HEK293 (cell line): ENCODE measurements at regions not wholly inside any gene's neighbourhood (a gene's known extent, or its start where the extent isn't known, plus 50 kb on each side); places are given as distances from the start of the nearest gene placed in this dataset.

Source experiments
- CTCF ChIA-PET: fragments of 350-600 bp; formaldehyde crosslinking; extraction: SDS; loops from one replicate; lab custom pipeline; 2021; ENCODE audit warnings: antibody characterized with exemption; lab: Yijun Ruan, JAX
- POLR2A ChIA-PET: fragments of 300-600 bp; formaldehyde crosslinking; extraction: SDS; loops from one replicate; lab custom pipeline; 2020; ENCODE audit warnings: antibody characterized with exemption, inconsistent platforms; lab: Yijun Ruan, JAX
- H3K27ac ChIP-seq: fragments of 200-500 bp; sonication (Bioruptor generic); 2 replicates; pipeline ENCODE4 v1.5.1; 2014; ENCODE audit warnings: low read depth, low read length, control low read depth, inconsistent platforms; ENCODE audit errors: extremely low read depth
- H3K36me3 ChIP-seq, 2 experiments: fragments of 200-500 bp in 1 of 2; sonication (Bioruptor generic) in 1 of 2; 1 replicate in 1 of 2; 2 replicates in 1 of 2; pipeline ENCODE4 v1.5.1; 2014 to 2017; ENCODE audit warnings: inconsistent platforms in 2 of 2, low read length in 2 of 2; ENCODE audit not compliant: control insufficient read depth in 2 of 2, insufficient read depth in 1 of 2
- H3K4me1 ChIP-seq: fragments of 200-500 bp; sonication (Bioruptor generic); 2 replicates; pipeline ENCODE4 v1.5.1; 2014; ENCODE audit warnings: mild to moderate bottlenecking, low read length, inconsistent platforms; ENCODE audit not compliant: control insufficient read depth, insufficient read depth
- H3K4me3 ChIP-seq: 2 replicates; pipeline ENCODE4 v1.5.1; 2011; ENCODE audit warnings: low read depth, mild to moderate bottlenecking, control low read depth, low read length, moderate library complexity
- H3K9me3 ChIP-seq: fragments of 200-500 bp; sonication (Bioruptor generic); 2 replicates; pipeline ENCODE4 v1.5.1; 2014; ENCODE audit warnings: low read depth, low read length, inconsistent platforms; ENCODE audit not compliant: control insufficient read depth, insufficient read depth
- GFI1B ChIP-seq: fragments of 450-650 bp; formaldehyde crosslinking; IDR thresholded peaks from 2 replicates; pipeline ENCODE4 v1.5.1; 2016; ENCODE audit warnings: missing biosample characterization, missing genetic modification characterization
- GLIS1 ChIP-seq: fragments of 450-650 bp; formaldehyde crosslinking; IDR thresholded peaks from 2 replicates; pipeline ENCODE4 v1.5.1; 2016; ENCODE audit warnings: missing biosample characterization, missing genetic modification characterization
- KLF10 ChIP-seq: fragments of 450-650 bp; IDR thresholded peaks from 2 replicates; pipeline ENCODE4 v1.5.1; 2018; ENCODE audit warnings: missing biosample characterization, mild to moderate bottlenecking, missing genetic modification characterization
- OVOL3 ChIP-seq: fragments of 450-650 bp; formaldehyde crosslinking; IDR thresholded peaks from 2 replicates; pipeline ENCODE4 v1.5.1; 2016; ENCODE audit warnings: missing biosample characterization, missing genetic modification characterization
- TCF7L2 ChIP-seq: IDR thresholded peaks from 2 replicates; pipeline ENCODE4 v1.6.1; 2011; ENCODE audit warnings: low read depth, mild to moderate bottlenecking, inconsistent platforms, low read length, moderate library complexity, borderline replicate concordance
- WT1 ChIP-seq: fragments of 450-650 bp; formaldehyde crosslinking; IDR thresholded peaks from 2 replicates; pipeline ENCODE4 v1.5.1; 2016; ENCODE audit warnings: missing biosample characterization, missing genetic modification characterization
- ZFP69B ChIP-seq: fragments of 450-650 bp; formaldehyde crosslinking; IDR thresholded peaks from 2 replicates; pipeline ENCODE4 v1.5.1; 2016; ENCODE audit warnings: missing biosample characterization, missing genetic modification characterization
- ZNF10 ChIP-seq: fragments of 450-650 bp; formaldehyde crosslinking; IDR thresholded peaks from 2 replicates; pipeline ENCODE4 v1.5.1; 2017; ENCODE audit warnings: missing biosample characterization, missing genetic modification characterization
- ZNF138 ChIP-seq: fragments of 450-650 bp; formaldehyde crosslinking; IDR thresholded peaks from 2 replicates; pipeline ENCODE4 v1.5.1; 2016; ENCODE audit warnings: missing biosample characterization, missing genetic modification characterization, borderline replicate concordance
- ZNF169 ChIP-seq: fragments of 450-650 bp; formaldehyde crosslinking; IDR thresholded peaks from 2 replicates; pipeline ENCODE4 v1.5.1; 2016; ENCODE audit warnings: missing biosample characterization, missing genetic modification characterization
- ZNF184 ChIP-seq: fragments of 450-650 bp; IDR thresholded peaks from 2 replicates; pipeline ENCODE4 v1.5.1; 2018; ENCODE audit warnings: missing biosample characterization, mild to moderate bottlenecking, missing genetic modification characterization
- ZNF274 ChIP-seq, 2 experiments: fragments of 200-500 bp in 1 of 2; fragments of 450-650 bp in 1 of 2; sonication (Bioruptor generic) in 1 of 2; formaldehyde crosslinking in 1 of 2; IDR thresholded peaks; 2 replicates each; pipeline versions ENCODE4 v1.5.1 to v1.6.1; 2014 to 2016; ENCODE audit warnings: borderline replicate concordance in 1 of 2, inconsistent platforms in 1 of 2, low read length in 1 of 2, missing biosample characterization in 1 of 2, missing genetic modification characterization in 1 of 2
- ZNF660 ChIP-seq: fragments of 450-650 bp; IDR thresholded peaks from 2 replicates; pipeline ENCODE4 v1.5.1; 2018; ENCODE audit warnings: missing biosample characterization, mild to moderate bottlenecking, missing genetic modification characterization
- ZNF707 ChIP-seq: fragments of 450-650 bp; formaldehyde crosslinking; IDR thresholded peaks from 2 replicates; pipeline ENCODE4 v1.5.1; 2016; ENCODE audit warnings: missing biosample characterization, missing genetic modification characterization
- ZNF747 ChIP-seq: fragments of 450-650 bp; formaldehyde crosslinking; IDR thresholded peaks from 2 replicates; pipeline ENCODE4 v1.5.1; 2016; ENCODE audit warnings: missing biosample characterization, missing genetic modification characterization
- ZNF837 ChIP-seq: fragments of 450-650 bp; formaldehyde crosslinking; IDR thresholded peaks from 2 replicates; pipeline ENCODE4 v1.5.1; 2016; ENCODE audit warnings: missing biosample characterization, missing genetic modification characterization
- ZNF843 ChIP-seq: fragments of 450-650 bp; formaldehyde crosslinking; IDR thresholded peaks from 2 replicates; pipeline ENCODE4 v1.5.1; 2016; ENCODE audit warnings: missing biosample characterization, missing genetic modification characterization
- ZSCAN16 ChIP-seq: fragments of 450-650 bp; formaldehyde crosslinking; IDR thresholded peaks from 2 replicates; pipeline ENCODE4 v1.5.1; 2016; ENCODE audit warnings: missing biosample characterization, missing genetic modification characterization
- TF ChIP-seq, protein P1 (sequence below): fragments of 450-650 bp; formaldehyde crosslinking; IDR thresholded peaks from 2 replicates; pipeline ENCODE4 v1.5.1; 2016; ENCODE audit warnings: missing biosample characterization, missing genetic modification characterization
- TF ChIP-seq, protein P2 (sequence below): fragments of 450-650 bp; formaldehyde crosslinking; IDR thresholded peaks from 2 replicates; pipeline ENCODE4 v1.5.1; 2016; ENCODE audit warnings: missing biosample characterization, missing genetic modification characterization, borderline replicate concordance
- TF ChIP-seq, protein P3 (sequence below): sonication (generic); formaldehyde crosslinking; IDR thresholded peaks from 2 replicates; pipeline ENCODE4 v1.8.1; 2022; ENCODE audit warnings: mild to moderate bottlenecking, moderate library complexity, missing genetic modification reagents

DNA sequence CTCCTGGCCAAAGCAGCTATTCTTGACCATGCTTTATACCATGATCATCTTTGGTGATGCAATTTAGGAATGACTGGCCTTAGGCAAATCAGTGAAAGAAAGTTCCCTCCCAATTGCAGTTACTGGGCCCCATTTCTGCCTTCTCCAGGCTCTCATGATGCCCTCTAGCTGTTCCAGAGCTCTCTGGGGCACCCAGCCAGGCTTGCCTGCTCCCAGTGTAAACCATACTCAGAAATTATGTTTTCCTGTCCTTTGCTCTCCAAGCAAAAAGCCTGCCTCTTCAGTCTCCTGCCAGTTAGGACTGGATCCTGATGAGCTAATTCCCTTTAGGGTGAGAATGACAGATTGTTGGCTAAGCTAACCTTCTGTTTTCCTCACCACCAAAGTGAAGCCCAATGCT, 85.3 kb upstream of the RBPJ start (continued):
- TF ChIP-seq, protein P1, sequence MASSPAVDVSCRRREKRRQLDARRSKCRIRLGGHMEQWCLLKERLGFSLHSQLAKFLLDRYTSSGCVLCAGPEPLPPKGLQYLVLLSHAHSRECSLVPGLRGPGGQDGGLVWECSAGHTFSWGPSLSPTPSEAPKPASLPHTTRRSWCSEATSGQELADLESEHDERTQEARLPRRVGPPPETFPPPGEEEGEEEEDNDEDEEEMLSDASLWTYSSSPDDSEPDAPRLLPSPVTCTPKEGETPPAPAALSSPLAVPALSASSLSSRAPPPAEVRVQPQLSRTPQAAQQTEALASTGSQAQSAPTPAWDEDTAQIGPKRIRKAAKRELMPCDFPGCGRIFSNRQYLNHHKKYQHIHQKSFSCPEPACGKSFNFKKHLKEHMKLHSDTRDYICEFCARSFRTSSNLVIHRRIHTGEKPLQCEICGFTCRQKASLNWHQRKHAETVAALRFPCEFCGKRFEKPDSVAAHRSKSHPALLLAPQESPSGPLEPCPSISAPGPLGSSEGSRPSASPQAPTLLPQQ: peak; percentile 43; the same call in 1 of the 2 replicates
- TF ChIP-seq ZNF707 (tag by site-specific recombination): no peak
- TF ChIP-seq, protein P2, sequence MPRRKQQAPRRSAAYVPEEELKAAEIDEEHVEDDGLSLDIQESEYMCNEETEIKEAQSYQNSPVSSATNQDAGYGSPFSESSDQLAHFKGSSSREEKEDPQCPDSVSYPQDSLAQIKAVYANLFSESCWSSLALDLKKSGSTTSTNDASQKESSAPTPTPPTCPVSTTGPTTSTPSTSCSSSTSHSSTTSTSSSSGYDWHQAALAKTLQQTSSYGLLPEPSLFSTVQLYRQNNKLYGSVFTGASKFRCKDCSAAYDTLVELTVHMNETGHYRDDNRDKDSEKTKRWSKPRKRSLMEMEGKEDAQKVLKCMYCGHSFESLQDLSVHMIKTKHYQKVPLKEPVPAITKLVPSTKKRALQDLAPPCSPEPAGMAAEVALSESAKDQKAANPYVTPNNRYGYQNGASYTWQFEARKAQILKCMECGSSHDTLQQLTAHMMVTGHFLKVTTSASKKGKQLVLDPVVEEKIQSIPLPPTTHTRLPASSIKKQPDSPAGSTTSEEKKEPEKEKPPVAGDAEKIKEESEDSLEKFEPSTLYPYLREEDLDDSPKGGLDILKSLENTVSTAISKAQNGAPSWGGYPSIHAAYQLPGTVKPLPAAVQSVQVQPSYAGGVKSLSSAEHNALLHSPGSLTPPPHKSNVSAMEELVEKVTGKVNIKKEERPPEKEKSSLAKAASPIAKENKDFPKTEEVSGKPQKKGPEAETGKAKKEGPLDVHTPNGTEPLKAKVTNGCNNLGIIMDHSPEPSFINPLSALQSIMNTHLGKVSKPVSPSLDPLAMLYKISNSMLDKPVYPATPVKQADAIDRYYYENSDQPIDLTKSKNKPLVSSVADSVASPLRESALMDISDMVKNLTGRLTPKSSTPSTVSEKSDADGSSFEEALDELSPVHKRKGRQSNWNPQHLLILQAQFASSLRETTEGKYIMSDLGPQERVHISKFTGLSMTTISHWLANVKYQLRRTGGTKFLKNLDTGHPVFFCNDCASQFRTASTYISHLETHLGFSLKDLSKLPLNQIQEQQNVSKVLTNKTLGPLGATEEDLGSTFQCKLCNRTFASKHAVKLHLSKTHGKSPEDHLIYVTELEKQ (tag by site-specific recombination): no peak
- TF ChIP-seq, protein P3, sequence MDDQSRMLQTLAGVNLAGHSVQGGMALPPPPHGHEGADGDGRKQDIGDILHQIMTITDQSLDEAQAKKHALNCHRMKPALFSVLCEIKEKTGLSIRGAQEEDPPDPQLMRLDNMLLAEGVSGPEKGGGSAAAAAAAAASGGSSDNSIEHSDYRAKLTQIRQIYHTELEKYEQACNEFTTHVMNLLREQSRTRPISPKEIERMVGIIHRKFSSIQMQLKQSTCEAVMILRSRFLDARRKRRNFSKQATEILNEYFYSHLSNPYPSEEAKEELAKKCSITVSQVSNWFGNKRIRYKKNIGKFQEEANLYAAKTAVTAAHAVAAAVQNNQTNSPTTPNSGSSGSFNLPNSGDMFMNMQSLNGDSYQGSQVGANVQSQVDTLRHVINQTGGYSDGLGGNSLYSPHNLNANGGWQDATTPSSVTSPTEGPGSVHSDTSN (CRISPR knock-in tag): no peak
- no peak for TF ChIP-seq ZNF274 (IDR thresholded peaks at IDR 0.05; ENCODE audit: low read length)
- TF ChIP-seq ZNF274 (tag by site-specific recombination; IDR thresholded peaks at IDR 0.05; ENCODE audit: borderline replicate concordance): no peak
- no peak for TF ChIP-seq OVOL3 (tag by site-specific recombination)
- no peak for TF ChIP-seq ZNF169 (tag by site-specific recombination)
- no peak for TF ChIP-seq ZNF837 (tag by site-specific recombination)
- TF ChIP-seq ZNF10: no peak
- no peak for TF ChIP-seq ZSCAN16 (tag by site-specific recombination)
- TF ChIP-seq ZNF184 (tag by site-specific recombination): no peak
- TF ChIP-seq ZNF747 (tag by site-specific recombination): no peak
- no peak for TF ChIP-seq GLIS1
- no peak for TF ChIP-seq TCF7L2
- TF ChIP-seq ZNF138 (tag by site-specific recombination): no peak
- TF ChIP-seq ZNF843 (tag by site-specific recombination): no peak
- no peak for TF ChIP-seq GFI1B (tag by site-specific recombination)
- 0 out of 2 replicates have a peak, but pooled peaks have one; percentile 13 for TF ChIP-seq ZFP69B (tag by site-specific recombination)

DNA sequence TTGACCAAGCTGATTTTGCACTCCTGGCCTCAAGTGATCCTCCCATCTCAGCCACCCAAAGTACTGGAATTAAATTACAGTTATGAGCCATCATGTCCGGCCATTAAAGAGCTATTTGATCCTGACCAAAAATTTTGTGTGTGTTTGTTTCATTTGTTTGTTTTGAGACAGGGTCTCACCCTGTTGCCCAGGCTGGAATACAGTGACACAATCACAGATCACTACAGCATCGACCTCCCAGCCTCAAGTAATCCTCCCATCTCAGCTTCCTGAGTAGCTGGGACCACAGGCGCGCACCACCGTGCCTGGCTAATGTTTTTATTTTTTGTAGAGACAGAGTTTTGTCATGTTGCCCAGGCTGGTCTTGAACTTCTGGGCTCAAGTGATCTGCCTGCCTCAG, 82.9 kb upstream of the RBPJ start:
- CTCF ChIA-PET: interaction anchor here (0.6 kb wide), 1 partner anchor 49 kb away, joined by 3 read pairs; no protein-coding TSS in a partner anchor
- Histone ChIP-seq H3K36me3 (no peaks in the 10 kb centered on the region), H3K9me3 (no peaks in the 10 kb centered on the region), H3K4me3 (no peak overlapping the region), H3K4me1 (peaks cover 6% of the 10 kb centered on the region; the same call in 1 of the 2 replicates), H3K27ac (no peak overlapping the region)
- TF ChIP-seq WT1 (tag by site-specific recombination): 0 out of 2 replicates have a peak, but pooled peaks have one; percentile 27
- TF ChIP-seq ZNF660 (tag by site-specific recombination): no peak
- no peak for TF ChIP-seq KLF10 (tag by site-specific recombination)
- POLR2A ChIA-PET: no interaction called here
